ENCODE measurements at regions not wholly inside any gene's neighbourhood (a gene's known extent, or its start where the extent isn't known, plus 50 kb on each side); places are given as distances from the start of the nearest gene placed in this dataset.
"Not testable (repeated sequence)": the region's sequence is repeated elsewhere in the genome, so short reads cannot be mapped to it uniquely, and the experiment has no call there.

GRCh38 chr2:36163520-36164254, 191.9 kb upstream of the CRIM1 start:
- H3K27ac ChIP-seq: no peak overlapping the region
- ATAC-seq: no peak
- 65 to 97% methylated on average over 2 to 3 of the region's 3 CpGs for WGBS, 2 donors (ENCODE audit: low coverage in 1 of 2)

GRCh38 chr2:36157093-36157492, 198.5 kb upstream of the CRIM1 start:
- not testable (repeated sequence) for ATAC-seq, H3K4me1 ChIP-seq, H3K27me3 ChIP-seq, H3K36me3 ChIP-seq, H3K9me3 ChIP-seq, H3K27ac ChIP-seq, H3K4me3 ChIP-seq
- 86 to 100% methylated on average over 1 of the region's 1 CpG for WGBS, 2 donors (ENCODE audit: low coverage in 1 of 2)

More at GRCh38 chr2:36163520-36164254, 191.9 kb upstream of the CRIM1 start:
- no peak overlapping the region for H3K4me3 ChIP-seq
- H3K9me3 ChIP-seq: no peaks in the 10 kb centered on the region
- no peaks in the 10 kb centered on the region for H3K27me3 ChIP-seq
- TF ChIP-seq CTCF (IDR thresholded peaks at IDR 0.05): no peak
- no peak for TF ChIP-seq POLR2A (IDR thresholded peaks at IDR 0.05)
- TF ChIP-seq POLR2AphosphoS5 (IDR thresholded peaks at IDR 0.05): no peak
- TF ChIP-seq EP300 (IDR thresholded peaks at IDR 0.05): no peak
- peaks cover 0 to 5% (median 0%) of the 10 kb centered on the region in 3 donors for H3K4me1 ChIP-seq
- H3K36me3 ChIP-seq: no peaks in the 10 kb centered on the region

GRCh38 chr2:36147670-36148390, 207.7 kb upstream of the CRIM1 start:
- Histone ChIP-seq H3K9me3 (no peaks in the 10 kb centered on the region), H3K4me3 (no peak overlapping the region), H3K4me1 (no peaks in the 10 kb centered on the region), H3K36me3 (no peaks in the 10 kb centered on the region), H3K27ac (no peak overlapping the region), H3K27me3 (no peaks in the 10 kb centered on the region)
- TF ChIP-seq POLR2AphosphoS5 (IDR thresholded peaks at IDR 0.05) (no peak), POLR2A (IDR thresholded peaks at IDR 0.05) (no peak)
- WGBS, 2 donors (ENCODE audit: low coverage in 1 of 2): 66 to 74% methylated on average over 4 of the region's 4 CpGs
- ATAC-seq: no peak

DNA sequence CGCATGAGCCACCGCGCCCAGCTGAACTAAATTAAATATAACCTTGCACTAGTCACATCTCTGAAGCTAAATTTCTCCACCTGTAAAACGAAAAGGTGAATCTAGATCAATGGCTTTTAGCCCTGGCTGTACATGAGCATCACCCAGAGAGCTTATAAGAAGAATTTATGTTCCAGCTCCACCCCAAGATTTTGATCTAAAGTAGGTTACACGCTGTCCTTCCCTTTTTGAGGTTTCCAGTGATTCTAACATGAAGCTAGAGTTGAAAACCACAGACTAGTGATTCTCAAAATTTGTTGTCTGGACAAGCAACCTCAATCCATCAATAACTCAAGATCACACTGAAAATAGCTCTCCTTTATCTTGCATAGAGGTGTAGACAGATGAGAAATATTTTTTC, 208.8 kb upstream of the CRIM1 start:
- Histone ChIP-seq H3K36me3 (no peaks in the 10 kb centered on the region), H3K27ac (no peak overlapping the region), H3K27me3 (no peaks in the 10 kb centered on the region), H3K4me3 (no peak overlapping the region), H3K4me1 (no peaks in the 10 kb centered on the region), H3K9me3 (no peaks in the 10 kb centered on the region)
- no peak for ATAC-seq
- TF ChIP-seq POLR2AphosphoS5 (IDR thresholded peaks at IDR 0.05): no peak
- TF ChIP-seq CTCF (IDR thresholded peaks at IDR 0.05): no peak
- TF ChIP-seq EP300 (IDR thresholded peaks at IDR 0.05): no peak
- no peak for TF ChIP-seq POLR2A (IDR thresholded peaks at IDR 0.05)
- 83 to 100% methylated on average over 2 to 5 of the region's 5 CpGs for WGBS, 2 donors (ENCODE audit: low coverage in 1 of 2)

GRCh38 chr2:36140391-36140790, 215.2 kb upstream of the CRIM1 start:
- Histone ChIP-seq H3K36me3 (no peaks in the 10 kb centered on the region), H3K27ac (no peak overlapping the region), H3K4me3 (no peak overlapping the region), H3K27me3 (no peaks in the 10 kb centered on the region), H3K9me3 (no peaks in the 10 kb centered on the region), H3K4me1 (no peaks in the 10 kb centered on the region)
- no peak for TF ChIP-seq CTCF (IDR thresholded peaks at IDR 0.05)
- no peak for TF ChIP-seq POLR2A (IDR thresholded peaks at IDR 0.05)
- no peak for TF ChIP-seq EP300 (IDR thresholded peaks at IDR 0.05)
- no peak for TF ChIP-seq POLR2AphosphoS5 (IDR thresholded peaks at IDR 0.05)
- ATAC-seq: peak; percentile 34

DNA sequence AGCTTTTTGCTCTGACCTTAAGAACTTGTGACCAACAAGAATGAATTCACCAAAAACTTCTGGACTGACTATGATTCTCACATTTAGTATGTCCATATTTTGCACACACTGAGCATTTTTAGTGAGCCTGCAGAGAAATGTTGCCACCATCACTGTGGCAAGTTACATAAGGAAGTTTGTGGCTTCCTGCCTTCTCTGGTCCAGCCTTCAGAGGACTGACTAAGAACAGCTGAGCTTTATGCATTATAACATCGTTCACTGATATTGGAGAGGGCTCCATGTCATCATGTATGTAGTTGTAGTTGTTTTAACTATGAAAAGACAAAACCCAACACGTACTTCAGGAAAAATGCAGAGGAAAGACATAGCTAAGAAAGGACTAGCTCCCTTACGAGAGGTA, 218.0 kb upstream of the CRIM1 start:
- H3K9me3 ChIP-seq: no peaks in the 10 kb centered on the region
- 71 to 77% methylated on average over 3 of the region's 3 CpGs for WGBS, 2 donors (ENCODE audit: low coverage in 1 of 2)
- ATAC-seq: no peak
- H3K4me3 ChIP-seq: no peak overlapping the region
- no peaks in the 10 kb centered on the region for H3K4me1 ChIP-seq
- no peak overlapping the region for H3K27ac ChIP-seq
- no peaks in the 10 kb centered on the region for H3K36me3 ChIP-seq
- H3K27me3 ChIP-seq: no peaks in the 10 kb centered on the region
- no peak for TF ChIP-seq EP300 (IDR thresholded peaks at IDR 0.05)
- TF ChIP-seq POLR2AphosphoS5 (IDR thresholded peaks at IDR 0.05): no peak
- no peak for TF ChIP-seq POLR2A (IDR thresholded peaks at IDR 0.05)
- TF ChIP-seq CTCF (IDR thresholded peaks at IDR 0.05): no peak
